ENCODE measurements at regions not wholly inside any gene's neighbourhood (a gene's known extent, or its start where the extent isn't known, plus 50 kb on each side); places are given as distances from the start of the nearest gene placed in this dataset.

GRCh38 chr6:126944512-126944911 lies 174.0 kb upstream of the RSPO3 start:
- DNase-seq (ENCODE audit: extremely low read depth, low read depth), result no peak
- TF ChIP-seq CTCF (IDR thresholded peaks at IDR 0.05; ENCODE audit: low read depth, low read length, missing control alignments), result no peak
- no peak overlapping the region for H3K4me3 ChIP-seq (replicated peaks; ENCODE audit: low read depth, low read length)

- no peak overlapping the region for H3K4me3 ChIP-seq (replicated peaks; ENCODE audit: low read depth, low read length)
- no peak for TF ChIP-seq CTCF (IDR thresholded peaks at IDR 0.05; ENCODE audit: low read depth, low read length, missing control alignments)
- DNase-seq (ENCODE audit: extremely low read depth, low read depth), result no peak
Observed at GRCh38 chr6:126945150-126945685, 173.3 kb upstream of the RSPO3 start.

GRCh38 chr6:126945812-126946360 lies 172.6 kb upstream of the RSPO3 start:
- no peak overlapping the region for H3K4me3 ChIP-seq (replicated peaks; ENCODE audit: low read depth, low read length)

GRCh38 chr6:126947070-126947469 lies 171.4 kb upstream of the RSPO3 start:
- DNase-seq (ENCODE audit: extremely low read depth, low read depth), result no peak
- no peak for TF ChIP-seq CTCF (IDR thresholded peaks at IDR 0.05; ENCODE audit: low read depth, low read length, missing control alignments)

More at GRCh38 chr6:126945812-126946360, 172.6 kb upstream of the RSPO3 start:
- no peak for DNase-seq (ENCODE audit: extremely low read depth, low read depth)
- TF ChIP-seq CTCF (IDR thresholded peaks at IDR 0.05; ENCODE audit: low read depth, low read length, missing control alignments), result no peak

GRCh38 chr6:126949786-126950185 lies 168.7 kb upstream of the RSPO3 start:
- no peak for TF ChIP-seq CTCF (IDR thresholded peaks at IDR 0.05; ENCODE audit: low read depth, low read length, missing control alignments)
- DNase-seq (ENCODE audit: extremely low read depth, low read depth), result no peak
- H3K4me3 ChIP-seq (replicated peaks; ENCODE audit: low read depth, low read length), result no peak overlapping the region

More at GRCh38 chr6:126947070-126947469, 171.4 kb upstream of the RSPO3 start:
- H3K4me3 ChIP-seq (replicated peaks; ENCODE audit: low read depth, low read length), result no peak overlapping the region

GRCh38 chr6:126955621-126956020 lies 162.8 kb upstream of the RSPO3 start:
- no peak overlapping the region for H3K4me3 ChIP-seq (replicated peaks; ENCODE audit: low read depth, low read length)
- no peak for TF ChIP-seq CTCF (IDR thresholded peaks at IDR 0.05; ENCODE audit: low read depth, low read length, missing control alignments)
- DNase-seq (ENCODE audit: extremely low read depth, low read depth), result no peak

- H3K4me3 ChIP-seq (replicated peaks; ENCODE audit: low read depth, low read length), result no peak overlapping the region
- no peak for DNase-seq (ENCODE audit: extremely low read depth, low read depth)
- TF ChIP-seq CTCF (IDR thresholded peaks at IDR 0.05; ENCODE audit: low read depth, low read length, missing control alignments), result no peak
Observed at GRCh38 chr6:126957721-126958120, 160.8 kb upstream of the RSPO3 start.
